ENCODE measurements at regions not wholly inside any gene's neighbourhood (a gene's known extent, or its start where the extent isn't known, plus 50 kb on each side); places are given as distances from the start of the nearest gene placed in this dataset.

GRCh38 chr7:42414028-42414427 lies 177.0 kb upstream of the GLI3 start:
- Histone ChIP-seq H3F3A (replicated peaks; ENCODE audit: insufficient read depth) (no peaks in the 10 kb centered on the region), H3K27ac (ENCODE audit: low read depth in 2 of 2, low read length in 1 of 2) (no peak overlapping the region), H3K4me2 (no peak overlapping the region), H3K9me2 (no peaks in the 10 kb centered on the region), H3K27me3 (ENCODE audit: insufficient read depth) (peaks cover 11% of the 10 kb centered on the region; the same call in 1 of the 2 replicates), H4K20me1 (ENCODE audit: insufficient read depth) (no peaks in the 10 kb centered on the region), H3K79me2 (ENCODE audit: insufficient read depth) (no peaks in the 10 kb centered on the region), H3K4me1 (ENCODE audit: control insufficient read depth in 1 of 2, insufficient read depth in 2 of 2, low read depth in 1 of 2, low read length in 1 of 2) (no peaks in the 10 kb centered on the region), H3K4me3 (ENCODE audit: low read depth in 2 of 2, low read length in 1 of 2) (no peak overlapping the region), H3K9ac (no peak overlapping the region), H2AFZ (ENCODE audit: low read depth) (no peak overlapping the region), H3K36me3 (replicated peaks in 1 of 2; ENCODE audit: control insufficient read depth in 1 of 2, insufficient read depth in 2 of 2, low read length in 1 of 2) (no peaks in the 10 kb centered on the region), H3K9me3 (no peaks in the 10 kb centered on the region)
- POLR2A ChIA-PET = no interaction called here
- CTCF ChIA-PET = interaction anchor here (0.9 kb wide), 1 partner anchor 11 kb away, joined by 3 read pairs; no protein-coding TSS in a partner anchor
- DNase-seq = no peak
- TF ChIP-seq SIN3A (IDR thresholded peaks at IDR 0.05; ENCODE audit: borderline replicate concordance, low read depth, low read length) (no peak), GABPA (IDR thresholded peaks at IDR 0.05; ENCODE audit: low read depth) (no peak), USF2 (IDR thresholded peaks at IDR 0.05; ENCODE audit: borderline replicate concordance, low read depth, low read length) (no peak), EP300 (IDR thresholded peaks at IDR 0.05; ENCODE audit: borderline replicate concordance in 1 of 2, low read depth in 1 of 2, low read length in 1 of 2) (no peak), CTCF (IDR thresholded peaks at IDR 0.05) (no peak), FOXM1 (IDR thresholded peaks at IDR 0.05; ENCODE audit: low read depth) (no peak), MEF2A (IDR thresholded peaks at IDR 0.05; ENCODE audit: borderline replicate concordance, low read depth) (no peak), FOSL2 (IDR thresholded peaks at IDR 0.05; ENCODE audit: borderline replicate concordance, low read depth) (no peak), ELF1 (IDR thresholded peaks at IDR 0.05) (no peak), EZH2phosphoT487 (IDR thresholded peaks at IDR 0.05; ENCODE audit: borderline replicate concordance, low read depth) (no peak), RAD21 (IDR thresholded peaks at IDR 0.05; ENCODE audit: low read length) (no peak), RCOR1 (IDR thresholded peaks at IDR 0.05; ENCODE audit: low read length) (no peak), RFX5 (IDR thresholded peaks at IDR 0.05; ENCODE audit: low read length) (no peak), CHD2 (IDR thresholded peaks at IDR 0.05; ENCODE audit: low read length, partially characterized antibody) (no peak), TAF1 (IDR thresholded peaks at IDR 0.05; ENCODE audit: borderline replicate concordance, low read depth, low read length) (no peak), FOXJ3 (CRISPR knock-in tag; IDR thresholded peaks at IDR 0.05) (no peak)

GRCh38 chr7:42409296-42409695 lies 172.3 kb upstream of the GLI3 start:
- ChIA-PET CTCF (no interaction called here), POLR2A (no interaction called here)
- Histone ChIP-seq H3K9ac (no peak overlapping the region), H3F3A (replicated peaks; ENCODE audit: insufficient read depth) (no peaks in the 10 kb centered on the region), H3K27me3 (ENCODE audit: insufficient read depth) (peaks cover 27% of the 10 kb centered on the region), H3K9me2 (no peaks in the 10 kb centered on the region), H4K20me1 (ENCODE audit: insufficient read depth) (no peaks in the 10 kb centered on the region), H3K9me3 (no peaks in the 10 kb centered on the region), H3K4me1 (ENCODE audit: control insufficient read depth in 1 of 2, insufficient read depth in 2 of 2, low read depth in 1 of 2, low read length in 1 of 2) (no peaks in the 10 kb centered on the region), H3K36me3 (replicated peaks in 1 of 2; ENCODE audit: control insufficient read depth in 1 of 2, insufficient read depth in 2 of 2, low read length in 1 of 2) (no peaks in the 10 kb centered on the region), H3K4me3 (ENCODE audit: low read depth in 2 of 2, low read length in 1 of 2) (no peak overlapping the region), H3K4me2 (no peak overlapping the region), H2AFZ (ENCODE audit: low read depth) (no peak overlapping the region), H3K27ac (ENCODE audit: low read depth in 2 of 2, low read length in 1 of 2) (no peak overlapping the region), H3K79me2 (ENCODE audit: insufficient read depth) (no peaks in the 10 kb centered on the region)
- no peak for DNase-seq
- WGBS (ENCODE audit: low lambda C conversion rate) = 7% methylated on average over 8 of the region's 8 CpGs
- TF ChIP-seq MEF2A (IDR thresholded peaks at IDR 0.05; ENCODE audit: borderline replicate concordance, low read depth) = no peak
- TF ChIP-seq MAX (IDR thresholded peaks at IDR 0.05; ENCODE audit: low read depth) = no peak
- no peak for TF ChIP-seq CTCF (IDR thresholded peaks at IDR 0.05)
- TF ChIP-seq REST (IDR thresholded peaks at IDR 0.05; ENCODE audit: low read depth, low read length) = no peak
- TF ChIP-seq NRF1 (IDR thresholded peaks at IDR 0.05; ENCODE audit: low read depth, low read length) = no peak
- no peak for TF ChIP-seq FOXJ3 (CRISPR knock-in tag; IDR thresholded peaks at IDR 0.05)
- no peak for TF ChIP-seq TCF12 (IDR thresholded peaks at IDR 0.05)
- TF ChIP-seq SMC3 (IDR thresholded peaks at IDR 0.05; ENCODE audit: low read depth, low read length) = no peak

Measured in SK-N-SH (cell line).